ENCODE measurements at regions not wholly inside any gene's neighbourhood (a gene's known extent, or its start where the extent isn't known, plus 50 kb on each side); places are given as distances from the start of the nearest gene placed in this dataset.

- no peak for TF ChIP-seq POLR2A (IDR thresholded peaks at IDR 0.05; ENCODE audit: low read depth, low read length)
- TF ChIP-seq MAX (IDR thresholded peaks at IDR 0.05; ENCODE audit: insufficient read depth, insufficient read length), result no peak
- TF ChIP-seq POLR2AphosphoS5 (IDR thresholded peaks at IDR 0.05; ENCODE audit: insufficient read depth, low read depth, low read length), result no peak
- TF ChIP-seq CTCF (IDR thresholded peaks at IDR 0.05; ENCODE audit: extremely low read depth in 1 of 2, insufficient read depth in 1 of 2, low read depth in 1 of 2, low read length in 2 of 2), result no peak
- no peak for TF ChIP-seq EZH2 (IDR thresholded peaks at IDR 0.05; ENCODE audit: borderline replicate concordance, low read depth, low read length, severe bottlenecking)
Observed at GRCh38 chr2:239675826-239676715, 275.3 kb upstream of the HDAC4 start.
